Esophagus muscularis mucosa (tissue), 4 donors: ENCODE measurements at regions not wholly inside any gene's neighbourhood (a gene's known extent, or its start where the extent isn't known, plus 50 kb on each side); places are given as distances from the start of the nearest gene placed in this dataset.

ENCODE experiments used
- CTCF ChIP-seq, 3 experiments: fragments of 200-600 bp in 2 of 3; fragments of 450-650 bp in 1 of 3; sonication (generic) in 2 of 3; IDR thresholded peaks; one replicate each; pipeline ENCODE4 v1.5.1; 2017 to 2019; ENCODE audit warnings: antibody characterized with exemption in 3 of 3, mild to moderate bottlenecking in 2 of 3, moderate library complexity in 1 of 3
- EP300 ChIP-seq: sonication (generic); formaldehyde crosslinking; IDR thresholded peaks from one replicate; pipeline ENCODE4 v1.6.1; 2017; ENCODE audit warnings: antibody characterized with exemption
- POLR2A ChIP-seq: fragments of 450-650 bp; IDR thresholded peaks from one replicate; pipeline ENCODE4 v1.6.1; 2017; ENCODE audit warnings: antibody characterized with exemption, moderate library complexity, mild to moderate bottlenecking, low read depth
- POLR2AphosphoS5 ChIP-seq, 2 donors: sonication (generic); formaldehyde crosslinking; IDR thresholded peaks; one replicate each; pipeline ENCODE4 v1.6.1; 2017; ENCODE audit warnings: antibody characterized with exemption in 2 of 2

GRCh38 chr5:51890435-51891116 is 507.3 kb downstream of the ISL1 start:
- no peak for TF ChIP-seq CTCF (IDR thresholded peaks at IDR 0.05)
- TF ChIP-seq POLR2A = no peak
- no peak for TF ChIP-seq POLR2AphosphoS5 (IDR thresholded peaks at IDR 0.05)
- no peak for TF ChIP-seq EP300
